Activated CD4-positive, alpha-beta T cell treated with anti-CD3 and anti-CD28 coated beads, Interleukin-2, amount 50 U/mL, for 1 hour (primary cell): ENCODE measurements at regions not wholly inside any gene's neighbourhood (a gene's known extent, or its start where the extent isn't known, plus 50 kb on each side); places are given as distances from the start of the nearest gene placed in this dataset.

ENCODE experiments used
- DNase-seq: peaks from one replicate; pipeline ENCODE4 v3.0.0-alpha.2; 2020

DNA sequence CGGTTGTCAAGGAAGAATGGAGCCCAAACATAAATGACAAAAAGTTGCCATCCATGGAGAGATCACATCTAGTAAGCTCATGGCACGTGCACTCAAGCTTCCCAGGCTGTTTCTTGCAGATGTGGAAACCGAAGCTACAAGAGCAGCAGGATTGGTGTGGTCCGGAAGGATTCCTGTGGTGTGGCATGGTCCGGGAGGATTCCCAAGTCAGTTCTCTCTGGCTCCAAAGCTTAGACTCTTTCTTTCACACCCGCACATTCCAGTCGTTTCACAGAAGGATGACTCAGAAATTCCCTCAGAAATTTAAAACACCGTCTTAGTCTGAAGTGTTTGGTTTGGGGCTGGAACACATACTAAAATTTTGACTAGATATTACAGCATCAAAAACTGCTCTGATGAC, 78.0 kb upstream of the DRD2 start:
- no peak for DNase-seq

DNA sequence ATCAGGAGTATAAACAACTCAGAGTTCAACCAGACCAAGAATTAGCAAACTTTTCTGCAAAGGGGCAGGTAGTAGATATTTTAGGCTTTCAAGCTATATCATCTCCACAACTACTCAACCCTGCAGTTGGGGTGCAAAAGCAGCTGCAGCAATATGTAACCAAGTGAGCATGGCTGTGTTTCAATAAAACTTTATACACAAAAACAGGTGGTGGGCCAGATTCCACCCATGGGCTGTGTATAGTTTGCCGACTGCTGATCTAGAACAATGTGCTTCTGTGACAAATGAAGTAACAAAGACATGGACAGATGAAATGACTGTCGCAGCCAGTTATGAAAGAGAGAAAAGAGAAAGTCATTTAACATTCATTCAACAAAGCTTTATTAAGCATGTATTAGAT, 77.1 kb upstream of the DRD2 start:
- DNase-seq = no peak

DNA sequence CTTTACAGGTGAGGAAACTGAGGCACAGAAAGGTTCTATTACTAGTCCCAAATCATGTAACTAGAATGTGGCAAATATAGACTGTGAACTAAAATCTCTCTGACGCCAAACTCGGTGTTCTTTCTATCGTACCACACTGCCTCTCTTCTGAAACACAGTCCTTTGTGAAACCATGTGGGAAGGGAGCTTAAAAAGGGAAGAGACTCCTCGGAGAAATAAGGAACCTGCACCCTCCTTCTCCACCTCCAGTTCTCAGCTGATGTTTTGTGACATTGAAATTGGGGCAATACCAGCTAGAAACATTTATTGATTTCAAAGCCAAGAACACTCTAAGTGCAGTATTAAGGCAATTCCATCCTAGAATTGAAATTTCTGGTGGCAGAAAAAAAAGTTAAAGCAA, 76.4 kb upstream of the DRD2 start:
- no peak for DNase-seq

DNA sequence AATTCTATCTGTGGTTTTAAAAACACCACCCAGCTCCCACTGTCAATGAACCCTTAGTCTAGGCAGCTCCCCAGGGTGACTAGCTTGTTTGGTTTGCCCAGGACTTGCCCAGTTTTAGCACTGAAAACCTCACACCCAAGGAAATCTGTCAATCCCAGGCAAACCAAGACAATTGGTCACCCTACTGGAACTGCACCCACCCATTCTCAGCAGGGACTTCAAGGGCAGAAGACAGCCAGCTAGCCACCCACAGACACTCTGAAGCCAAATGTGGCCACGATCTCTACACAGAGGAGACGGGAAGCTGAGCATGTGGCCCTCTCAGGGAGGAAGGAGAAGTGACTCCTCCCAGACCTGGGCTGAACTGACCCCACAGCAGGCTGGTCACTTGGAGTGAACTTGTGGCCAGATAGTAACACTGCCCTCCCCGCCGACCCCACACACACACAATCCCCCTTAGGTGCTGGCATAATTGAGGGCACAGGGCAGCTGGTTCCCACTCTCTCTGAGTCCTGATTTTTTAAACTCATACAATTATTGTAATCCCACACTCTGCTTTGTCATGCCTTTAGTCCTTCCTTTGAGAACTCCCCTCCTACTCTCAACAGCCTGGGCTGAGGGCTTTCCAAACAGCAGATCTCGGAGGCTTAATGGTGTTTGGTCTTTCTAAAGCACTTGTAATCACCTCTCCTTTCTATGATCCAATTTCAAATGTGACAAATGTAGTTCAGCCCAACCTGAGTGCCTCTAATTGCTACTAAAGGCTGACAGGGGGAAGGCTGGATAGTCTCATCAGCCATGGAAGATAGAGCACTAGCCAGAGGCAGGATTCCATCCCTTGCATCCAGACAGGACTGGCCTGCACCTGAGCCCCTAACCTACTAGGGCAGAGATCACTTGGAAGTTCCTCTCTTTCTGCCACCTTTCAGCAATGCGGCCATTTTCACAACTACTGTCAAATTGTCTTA, 74.7 kb upstream of the DRD2 start:
- no peak for DNase-seq

DNA sequence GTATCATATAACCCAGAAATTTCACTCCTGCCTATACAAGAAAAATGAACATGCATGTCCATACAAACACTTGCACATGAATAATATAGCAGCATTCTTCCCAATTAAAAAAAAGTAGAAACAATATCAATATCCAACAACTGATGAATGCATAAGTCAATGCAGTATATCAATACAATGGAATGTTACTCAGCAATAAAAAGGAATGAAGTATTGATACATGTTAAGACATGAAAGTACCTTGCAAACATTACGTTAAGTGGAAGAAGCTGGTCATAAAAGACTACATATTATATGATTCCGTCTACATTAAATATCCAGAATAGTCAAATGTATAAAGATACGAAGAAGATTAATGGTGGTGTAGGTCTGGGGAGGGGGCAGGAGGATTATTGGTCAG, 73.9 kb upstream of the DRD2 start:
- no peak for DNase-seq

DNA sequence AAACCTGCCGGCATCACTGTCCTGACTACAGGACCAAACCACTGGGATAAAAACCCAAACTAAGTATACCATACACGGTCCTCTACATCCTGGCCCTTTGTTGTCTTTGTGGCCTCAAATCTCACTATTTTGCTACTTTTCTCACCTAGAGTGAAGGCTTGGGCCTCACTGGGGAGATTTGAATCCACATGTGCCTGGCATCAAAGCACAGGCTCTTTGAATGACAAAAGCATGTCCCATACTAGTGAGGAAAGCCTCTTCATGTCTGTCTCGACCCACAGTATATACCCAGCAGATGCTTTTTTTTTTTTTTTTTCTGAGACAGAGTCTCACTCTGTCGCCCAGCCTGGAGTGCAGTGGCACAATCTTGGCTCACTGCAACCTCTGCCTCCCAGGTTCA, 72.5 kb upstream of the DRD2 start:
- no peak for DNase-seq

DNA sequence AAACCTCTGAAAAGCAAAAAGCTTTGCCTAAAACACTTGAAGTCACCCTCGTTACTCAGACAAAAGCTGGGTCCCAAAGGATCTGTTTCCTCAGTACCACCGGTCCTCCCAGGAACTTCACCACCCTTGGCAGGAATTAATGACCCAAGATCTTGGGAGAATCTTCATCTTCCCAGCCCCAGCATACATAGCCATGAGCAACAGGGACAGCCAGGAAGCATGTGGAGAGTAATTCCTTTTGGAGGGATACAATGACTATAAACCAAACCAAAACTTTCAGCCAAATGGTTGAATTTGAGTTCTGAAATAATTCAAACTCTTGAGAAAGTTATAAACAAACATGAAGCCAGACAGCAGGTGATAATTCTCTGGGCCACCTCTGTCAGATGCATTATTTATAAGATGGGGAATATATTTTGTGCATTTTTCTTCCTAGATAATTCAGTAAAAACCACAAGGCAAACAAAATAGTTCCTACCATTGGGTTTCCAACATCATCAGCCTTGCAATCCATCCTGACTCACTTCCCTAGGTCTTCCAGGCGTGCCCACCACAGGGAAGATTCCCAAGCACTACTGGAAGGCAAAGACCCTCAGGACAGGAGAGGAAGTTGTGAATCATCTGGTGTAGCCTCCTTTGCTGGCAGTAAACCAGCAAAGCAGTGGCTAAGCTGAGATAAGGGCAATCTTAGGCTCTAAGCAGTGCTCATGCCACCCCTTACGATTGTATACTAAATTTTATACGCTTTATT, 71.7 kb upstream of the DRD2 start:
- no peak for DNase-seq

DNA sequence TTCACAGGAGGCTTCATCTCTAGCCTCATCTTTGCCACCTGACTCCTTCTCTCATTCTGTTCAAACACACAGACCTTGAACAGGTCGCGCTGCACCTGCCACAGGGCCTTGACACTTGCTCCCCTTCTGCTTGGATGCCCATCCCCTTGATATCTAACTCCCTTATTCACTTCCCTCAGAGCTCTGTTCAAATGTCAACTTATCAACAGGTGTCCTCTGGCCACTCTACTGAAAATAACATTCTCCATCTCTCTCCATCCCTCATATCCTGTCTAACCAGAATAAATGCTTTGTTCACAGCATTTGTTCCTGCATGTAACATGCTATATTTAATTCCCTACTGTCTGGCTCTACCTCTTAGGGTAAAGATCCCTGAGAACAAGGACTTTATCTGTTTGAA, 67.2 kb upstream of the DRD2 start:
- no peak for DNase-seq

DNA sequence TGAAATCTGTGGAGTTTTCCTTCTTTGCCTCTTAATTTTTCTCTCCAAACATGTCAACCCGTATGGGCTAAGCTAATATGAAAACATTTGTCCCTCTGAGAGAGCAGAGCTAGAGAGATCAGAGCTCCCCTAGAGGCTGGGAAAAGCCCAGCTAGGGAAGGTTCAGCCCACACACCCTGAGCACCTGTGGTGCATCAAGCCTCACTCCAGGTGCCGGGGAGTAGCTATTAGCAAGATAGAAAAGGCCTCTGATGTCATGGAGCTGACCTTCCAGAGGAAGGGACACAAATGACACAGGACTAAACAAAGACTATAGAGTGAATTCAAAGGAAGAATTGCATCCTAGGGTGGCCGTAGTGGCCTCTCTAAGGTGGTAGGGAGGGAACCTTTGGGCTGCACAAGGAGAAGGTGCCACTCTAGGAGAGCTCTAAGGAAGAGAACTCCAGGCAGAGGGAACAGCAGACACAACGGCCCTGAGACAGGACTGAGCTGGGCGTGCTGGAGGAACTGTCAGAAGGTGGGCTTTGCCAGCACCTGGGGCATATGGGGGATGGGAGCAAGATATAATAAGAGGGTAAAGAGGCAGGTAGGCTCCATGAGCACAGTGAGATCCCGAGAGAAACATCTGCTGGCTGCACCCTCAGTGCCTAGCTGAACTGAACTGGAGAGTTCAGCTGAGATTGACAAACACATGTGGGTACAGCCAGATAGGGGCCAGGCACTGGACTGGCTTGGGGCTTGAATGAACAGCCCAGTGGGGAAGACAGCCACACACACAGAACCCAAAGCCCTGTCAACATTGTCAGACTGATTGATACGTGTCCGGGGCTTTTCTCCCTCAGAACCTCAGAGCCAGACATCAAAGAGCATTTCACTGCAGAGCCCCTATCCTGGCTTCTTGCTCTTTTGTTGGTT, 65.5 kb upstream of the DRD2 start:
- DNase-seq = no peak

DNA sequence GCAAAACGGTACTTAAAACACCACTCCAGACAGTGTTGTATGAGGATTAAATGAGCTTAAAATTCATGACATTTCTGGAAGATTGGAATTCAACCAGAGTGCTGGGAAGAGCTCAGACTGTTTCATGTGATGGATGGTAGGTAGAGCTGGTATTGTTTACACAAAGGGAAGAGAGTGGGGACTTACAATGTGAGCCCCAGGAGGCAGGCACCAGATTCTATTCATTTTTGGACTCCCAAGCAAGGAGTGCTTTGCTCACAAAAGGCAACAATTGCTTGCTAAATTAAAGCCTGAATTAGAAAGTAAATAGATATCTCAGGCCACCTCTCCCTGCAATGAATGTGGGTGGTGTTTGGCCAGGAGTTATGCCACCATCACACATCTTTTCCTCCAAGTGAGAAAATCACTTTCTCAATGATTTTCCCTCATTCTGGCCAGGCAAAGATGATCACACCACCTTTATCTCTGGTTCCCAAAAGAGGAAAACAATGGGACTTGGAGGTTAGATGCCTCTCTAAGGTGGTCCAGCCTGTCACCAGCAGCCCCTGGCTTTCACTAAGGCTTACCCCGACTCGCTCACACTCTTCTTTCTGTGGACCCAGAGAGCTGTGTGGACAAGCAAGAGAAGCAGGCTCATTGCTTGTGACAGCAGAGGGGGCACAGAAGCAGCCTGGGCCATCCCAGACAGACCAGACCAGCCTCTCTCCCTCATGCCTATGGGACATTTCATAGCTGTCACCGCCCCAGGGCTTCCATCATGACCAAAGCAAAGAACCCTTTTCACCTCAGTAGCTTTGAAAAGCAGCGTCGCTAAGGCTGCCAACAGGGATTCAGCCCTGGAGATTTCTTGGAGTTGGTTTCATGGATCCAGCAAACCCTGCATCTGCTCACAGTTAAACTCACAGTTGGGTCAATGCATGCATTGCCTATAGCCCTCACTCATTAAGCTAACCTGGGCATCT, 63.5 kb upstream of the DRD2 start:
- DNase-seq = no peak

DNA sequence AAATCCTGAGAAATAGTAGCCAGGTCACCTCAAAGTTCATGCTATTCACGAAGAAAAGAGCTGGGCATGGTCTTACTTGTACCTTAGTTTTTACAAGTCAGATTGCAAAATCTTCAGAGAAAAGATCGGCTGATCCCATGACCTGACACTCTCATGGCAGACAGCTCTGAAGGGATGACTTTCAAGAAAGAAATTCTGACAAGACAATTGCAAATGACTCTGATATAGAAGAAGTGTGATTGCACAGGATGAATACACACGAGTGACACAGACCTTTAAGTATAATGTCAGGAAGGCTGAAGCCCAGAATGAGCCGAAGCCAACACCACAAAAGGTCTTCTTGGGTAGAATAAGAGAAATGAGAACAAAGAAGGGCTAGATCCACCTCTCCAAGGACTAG, 59.4 kb upstream of the DRD2 start:
- no peak for DNase-seq

DNA sequence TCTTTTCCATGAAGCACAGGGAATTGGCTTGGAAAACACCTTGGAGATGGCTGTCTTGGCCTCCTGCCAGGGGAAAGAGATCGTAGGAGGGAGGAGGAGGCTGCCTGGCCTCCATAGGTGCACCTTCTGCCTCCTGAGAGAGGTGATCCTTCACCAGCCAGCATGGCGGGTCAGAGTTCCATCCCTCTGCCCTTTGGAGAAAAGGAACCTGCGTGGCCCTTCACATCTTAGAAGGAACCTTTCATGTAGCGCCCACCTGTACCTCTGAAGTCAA, 58.2 kb upstream of the DRD2 start:
- no peak for DNase-seq

DNA sequence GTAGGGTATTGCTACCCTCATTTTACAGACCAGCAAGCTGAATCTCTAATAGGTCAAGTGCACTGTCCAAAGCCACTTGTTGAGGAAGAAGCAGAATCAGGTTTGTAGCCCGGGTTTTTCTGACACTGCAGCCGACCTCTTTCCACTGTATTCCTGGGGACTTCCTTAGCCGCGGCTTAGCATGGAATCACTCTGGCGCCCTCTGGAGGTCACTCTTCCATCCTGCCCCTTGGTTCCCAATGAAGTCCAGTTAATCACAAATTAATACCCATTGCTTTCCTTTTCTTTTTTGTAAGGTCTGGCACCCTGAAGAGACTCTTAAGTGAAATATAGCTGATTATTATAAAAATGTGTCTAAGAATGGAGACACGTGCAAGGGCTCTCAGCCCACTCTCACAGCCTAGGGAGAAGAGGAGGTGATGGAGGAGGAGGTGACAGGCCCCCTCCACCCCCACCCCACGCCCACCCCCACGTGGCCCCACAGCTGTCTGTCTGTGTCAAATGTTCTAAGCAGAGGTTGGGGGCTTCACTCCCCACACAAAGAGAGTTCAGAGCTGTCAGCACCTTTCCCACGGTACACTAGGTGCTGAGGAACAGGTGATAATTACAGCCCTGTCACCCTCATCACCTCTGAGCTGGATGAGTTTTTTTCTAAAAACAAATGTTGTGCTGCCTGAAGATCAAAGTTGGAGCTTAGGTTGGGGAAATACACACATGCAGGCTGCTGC, 57.7 kb upstream of the DRD2 start:
- DNase-seq = peak; percentile 54

DNA sequence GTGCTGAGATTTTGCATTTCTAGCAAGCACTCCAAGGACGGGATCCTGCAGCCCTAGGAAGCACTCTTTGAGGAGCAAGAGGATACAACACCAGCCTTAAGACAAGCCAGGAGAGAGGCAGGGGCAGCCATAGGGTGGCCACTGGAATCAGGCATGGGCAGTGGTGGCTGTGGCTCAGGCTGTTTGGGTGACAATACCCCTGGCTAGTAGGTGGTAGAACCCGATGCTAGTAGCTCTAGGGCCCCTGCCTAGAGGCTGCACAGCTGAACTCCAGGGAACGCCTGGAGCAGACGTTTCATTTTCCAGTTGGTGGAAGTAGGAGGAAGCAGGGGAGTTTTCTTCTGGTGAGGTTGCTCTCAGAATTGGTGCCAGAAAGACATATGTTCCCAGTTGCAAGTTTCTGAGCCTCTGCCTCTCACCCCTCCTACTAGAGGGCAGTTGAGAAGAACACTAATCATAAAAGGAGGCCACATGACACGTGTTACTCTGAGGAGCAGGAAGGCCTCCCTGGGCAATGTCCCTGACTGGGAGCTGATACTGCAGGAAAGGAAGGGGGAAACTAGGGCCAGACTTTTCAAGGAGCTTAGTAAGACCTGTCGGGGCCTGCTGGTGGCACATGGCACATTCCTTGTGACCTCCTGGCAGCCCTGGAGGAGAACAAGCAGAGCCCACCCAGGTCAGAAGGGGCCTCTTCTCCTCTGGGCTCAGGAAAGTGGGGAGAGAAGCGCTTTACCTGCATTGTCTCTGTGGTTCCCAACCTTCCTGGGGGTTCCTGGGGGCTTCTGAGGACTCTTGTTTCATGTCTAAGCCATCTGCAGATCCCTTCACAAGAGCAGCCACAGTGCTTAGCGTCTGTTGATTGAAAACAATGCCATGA, 56.6 kb upstream of the DRD2 start:
- no peak for DNase-seq

DNA sequence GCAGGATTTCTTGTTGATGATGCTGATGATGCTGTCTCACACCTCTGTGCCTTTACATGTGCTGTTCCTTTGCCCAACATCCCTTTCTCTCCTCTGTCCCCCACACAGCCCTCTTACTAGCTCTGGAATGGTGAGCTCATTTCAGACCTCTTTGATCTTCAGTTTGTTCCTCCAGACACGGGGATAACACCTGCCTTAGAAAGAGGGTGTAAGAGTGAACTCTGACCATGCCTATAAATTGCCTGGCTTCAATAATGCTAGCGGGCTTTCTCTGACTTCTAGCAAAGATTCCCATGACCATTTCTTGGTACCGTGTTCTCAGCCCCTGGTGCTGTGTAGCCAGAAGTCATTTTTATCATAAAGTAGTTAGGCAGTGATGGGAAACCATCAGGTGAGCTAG, 55.9 kb upstream of the DRD2 start:
- no peak for DNase-seq

DNA sequence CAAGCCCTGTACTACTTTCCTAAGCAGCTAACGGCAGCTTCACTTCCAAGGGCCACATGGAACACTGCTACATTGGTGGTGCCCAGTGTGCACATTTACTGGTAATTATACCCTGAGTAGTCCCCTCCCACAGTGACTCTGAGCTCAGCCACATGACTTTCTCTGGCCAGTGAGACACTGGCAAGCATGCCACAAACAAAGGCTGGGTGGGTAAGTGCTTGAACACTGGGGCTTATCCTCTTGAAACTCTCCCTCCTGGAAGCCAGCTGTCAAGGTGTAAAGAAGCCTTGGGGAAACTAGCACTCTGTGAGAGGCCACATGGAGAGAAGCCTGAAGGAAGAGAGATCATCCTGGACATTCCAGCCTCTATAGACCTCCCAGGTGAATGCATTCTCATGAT, 54.4 kb upstream of the DRD2 start:
- DNase-seq = no peak

DNA sequence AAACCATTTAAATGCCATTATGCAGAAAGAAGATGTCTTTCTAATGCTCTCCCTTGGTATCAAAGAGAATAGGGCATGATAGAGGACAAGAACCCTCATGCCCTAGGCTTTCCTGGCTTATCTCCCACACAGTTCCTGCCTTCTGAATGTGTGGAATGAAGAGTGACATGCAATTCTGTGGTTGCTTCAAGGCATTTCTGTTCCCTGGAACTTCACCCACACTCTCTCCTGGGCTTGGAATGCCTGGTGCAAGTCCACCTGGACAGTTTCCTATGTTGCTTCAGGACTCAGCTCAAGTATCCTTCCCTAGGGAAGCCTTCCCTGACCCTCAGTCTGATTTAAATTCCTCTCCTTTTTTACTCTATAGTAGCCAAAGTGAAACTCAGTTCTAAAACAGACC, 53.8 kb upstream of the DRD2 start:
- no peak for DNase-seq

DNA sequence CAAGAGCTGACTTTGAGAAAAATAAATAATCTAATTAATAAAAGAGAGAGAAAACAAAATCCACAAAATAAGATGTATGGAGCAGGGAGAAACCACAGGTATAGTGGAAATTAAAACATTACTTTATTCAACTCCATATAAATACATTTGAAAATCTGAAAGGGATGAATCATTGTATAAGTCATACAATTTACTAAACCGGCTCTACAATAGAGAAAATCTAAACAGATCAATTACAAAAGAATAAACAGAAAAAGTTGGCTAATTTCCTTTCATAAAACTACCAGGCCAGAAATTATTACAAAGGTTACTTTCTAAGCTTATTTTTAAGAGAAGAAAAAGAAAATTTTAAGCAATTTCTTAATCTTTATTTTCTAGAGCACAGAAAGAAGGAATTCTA, 51.3 kb upstream of the DRD2 start:
- DNase-seq = no peak
